HCT116 (cell line): ENCODE measurements at regions not wholly inside any gene's neighbourhood (a gene's known extent, or its start where the extent isn't known, plus 50 kb on each side); places are given as distances from the start of the nearest gene placed in this dataset.

Experiments
- CTCF ChIP-seq, 3 experiments: fragments of 200-600 bp in 1 of 3; sonication (generic) in 1 of 3; IDR thresholded peaks in 2 of 3; conservative IDR thresholded peaks in 1 of 3; 2 replicates each; pipeline ENCODE4 v1.5.1; 2012 to 2017; ENCODE audit warnings: low read depth in 2 of 3, low read length in 2 of 3, antibody characterized with exemption in 1 of 3, borderline replicate concordance in 1 of 3, control low read depth in 1 of 3, mild to moderate bottlenecking in 1 of 3, mixed read lengths in 1 of 3, mixed run types in 1 of 3, moderate library complexity in 1 of 3; ENCODE audit not compliant: insufficient read depth in 1 of 3
- EZH2 ChIP-seq: fragments of 200-600 bp; sonication (generic); IDR thresholded peaks from 2 replicates; pipeline ENCODE4 v1.6.1; 2017; ENCODE audit warnings: antibody characterized with exemption, mixed run types
- JUND ChIP-seq: IDR thresholded peaks from 2 replicates; pipeline ENCODE4 v1.6.1; 2012
- POLR2A ChIP-seq: IDR thresholded peaks from 2 replicates; pipeline ENCODE4 v1.7.0; 2011; ENCODE audit warnings: borderline replicate concordance; ENCODE audit not compliant: insufficient read depth, insufficient read length; ENCODE audit errors: extremely low read depth
- POLR2AphosphoS5 ChIP-seq: IDR thresholded peaks from 2 replicates; pipeline ENCODE4 v1.6.1; 2011; ENCODE audit warnings: mild to moderate bottlenecking, low read depth, low read length, moderate library complexity
- SRF ChIP-seq: IDR thresholded peaks from 2 replicates; pipeline ENCODE4 v1.6.1; 2012; ENCODE audit warnings: low read depth
- ZNF274 ChIP-seq: fragments of 200-500 bp; sonication (Bioruptor generic); IDR thresholded peaks from 2 replicates; pipeline ENCODE4 v1.6.1; 2014; ENCODE audit warnings: mild to moderate bottlenecking, low read depth, low read length, inconsistent platforms

DNA sequence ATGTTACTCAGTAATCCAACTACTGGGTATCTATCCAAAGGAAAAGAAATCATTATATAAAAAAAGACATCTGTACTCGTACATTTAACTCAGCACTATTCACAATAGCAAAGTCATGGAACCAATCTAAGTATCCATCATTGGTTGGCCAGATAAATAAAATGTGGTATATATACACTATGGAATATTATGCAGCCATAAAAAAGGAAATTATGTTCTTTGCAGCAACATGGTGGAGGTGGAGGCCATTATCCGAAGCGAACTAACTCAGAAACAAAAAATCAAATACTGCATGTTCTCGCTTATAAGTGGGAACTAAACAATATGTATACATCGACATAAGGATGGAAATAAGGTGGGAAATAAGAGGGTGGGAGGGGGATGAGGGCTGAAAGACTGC lies 56.2 kb upstream of the ANTXRL start:
- TF ChIP-seq ZNF274 (no peak), EZH2 (no peak), CTCF (IDR thresholded peaks at IDR 0.05 in 2 of 3, conservative IDR thresholded peaks at IDR 0.05 in 1 of 3; ENCODE audit: borderline replicate concordance in 1 of 3, insufficient read depth in 1 of 3, low read depth in 2 of 3, low read length in 2 of 3) (no peak), POLR2AphosphoS5 (no peak), SRF (no peak), JUND (no peak), POLR2A (no peak)
